ENCODE measurements at regions not wholly inside any gene's neighbourhood (a gene's known extent, or its start where the extent isn't known, plus 50 kb on each side); places are given as distances from the start of the nearest gene placed in this dataset.
A peak's percentile ranks its signal among the peaks of the same experiment; 100 is the strongest.

DNA sequence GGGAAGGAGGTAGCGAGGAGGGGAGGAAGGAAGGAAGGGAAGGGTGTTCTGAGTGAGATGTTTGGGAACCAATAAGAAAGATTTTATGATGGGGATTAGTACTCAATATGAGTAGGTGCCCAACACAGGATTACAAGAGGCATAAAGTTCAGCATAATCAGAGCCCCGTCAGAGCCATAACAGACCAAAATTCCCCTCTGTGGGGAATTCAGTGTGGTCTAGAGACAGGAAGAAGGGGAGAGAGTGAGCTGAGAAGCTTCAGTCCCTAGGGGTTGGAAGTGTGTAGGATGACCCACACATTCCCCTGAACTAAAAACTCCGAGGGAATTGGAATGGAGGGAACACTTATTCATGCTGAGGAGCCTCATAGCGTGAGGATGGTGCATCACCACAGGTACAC, 160.3 kb upstream of the SASH1 start:
- DNase-seq (ENCODE audit: low spot score), result no peak
- no peak for ATAC-seq

DNA sequence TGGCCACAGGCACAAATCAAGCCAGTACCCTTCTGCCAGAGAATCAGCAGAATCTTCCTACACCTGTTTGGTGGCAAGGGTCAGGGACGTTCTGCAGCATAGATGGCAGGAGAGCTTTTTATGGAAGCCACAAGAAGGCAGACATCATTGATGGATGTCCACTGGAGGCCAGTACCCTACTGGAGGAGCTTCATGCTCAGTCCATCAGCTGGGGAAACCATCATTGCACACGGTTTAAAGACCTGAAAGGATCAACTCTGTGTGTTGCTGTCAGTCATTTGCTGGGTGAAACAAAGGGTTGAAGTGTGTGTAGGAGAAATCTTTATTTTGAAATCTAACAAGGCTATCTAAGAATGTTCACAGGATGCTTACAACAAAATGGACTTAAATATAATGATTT, 158.9 kb upstream of the SASH1 start:
- no peak for ATAC-seq
- no peak for DNase-seq (ENCODE audit: low spot score)

DNA sequence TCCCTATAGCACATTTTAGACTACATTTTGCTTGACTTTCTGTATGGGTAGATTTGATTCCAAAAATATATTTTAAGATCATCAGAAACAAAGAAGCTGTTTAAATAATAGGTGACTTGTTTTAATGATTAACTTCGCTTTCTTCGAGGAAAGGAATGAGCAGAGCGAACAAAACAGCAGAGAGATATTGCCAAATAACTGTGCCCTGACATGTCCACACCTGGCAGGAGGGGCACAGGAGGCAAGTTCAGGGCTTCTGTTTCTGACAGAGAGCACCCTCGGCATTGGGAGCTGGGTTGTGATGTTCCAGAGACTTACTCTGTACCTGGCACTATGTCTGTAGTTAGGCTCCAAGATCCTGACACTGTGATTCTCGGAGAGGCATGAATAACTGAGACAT, 155.7 kb upstream of the SASH1 start:
- DNase-seq (ENCODE audit: low spot score) (no peak), ATAC-seq (peak; percentile 59)

DNA sequence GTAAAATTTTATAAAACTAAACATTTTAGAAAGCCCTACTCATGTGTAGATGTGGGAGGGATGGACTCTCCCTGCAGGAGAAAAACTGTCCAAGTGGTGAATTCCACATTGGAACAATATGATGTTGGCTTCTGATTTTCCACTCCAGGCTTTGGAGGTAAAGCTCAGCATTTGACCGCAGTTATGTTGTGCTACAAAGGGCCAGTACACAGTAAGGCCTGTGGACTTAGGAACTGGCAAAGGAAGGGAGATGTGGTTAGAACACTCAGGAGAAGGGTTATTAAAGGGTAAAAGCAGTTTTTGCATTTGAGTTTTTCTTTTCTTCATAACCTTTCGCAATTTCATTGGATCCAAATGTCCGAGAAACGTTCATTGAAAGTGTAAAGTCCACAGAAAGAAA, 150.3 kb upstream of the SASH1 start:
- ATAC-seq, result peak; percentile 80
- DNase-seq (ENCODE audit: low spot score), result no peak

DNA sequence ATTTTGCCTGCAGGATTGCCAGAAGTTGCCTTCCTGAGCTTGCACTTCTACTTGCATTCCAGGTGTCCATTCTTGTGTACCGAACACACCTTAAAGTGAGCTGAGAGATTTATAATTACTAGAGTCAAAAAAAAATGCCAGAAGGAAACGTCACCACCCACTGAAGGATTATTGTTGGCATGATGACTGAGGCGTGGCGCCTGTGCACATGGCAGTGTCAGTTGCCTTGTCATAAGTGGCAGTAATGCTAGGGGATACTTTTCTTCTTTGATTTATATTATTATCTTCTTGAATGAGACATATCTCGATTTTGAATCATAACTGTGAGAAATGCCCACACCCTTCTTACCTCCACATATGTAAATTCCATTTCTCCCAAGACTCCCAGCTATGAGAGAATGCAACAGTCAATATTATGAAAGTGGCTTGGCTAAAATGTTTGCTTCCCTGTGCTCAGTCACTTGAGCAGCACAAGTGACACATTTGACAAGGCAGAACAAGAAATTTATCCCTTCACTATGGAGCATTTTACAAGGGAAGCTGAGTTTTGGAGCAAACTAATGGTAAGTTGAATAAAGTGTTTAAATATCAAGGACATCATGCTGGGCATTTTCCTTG, 149.5 kb upstream of the SASH1 start:
- no peak for DNase-seq (ENCODE audit: low spot score)
- no peak for ATAC-seq

DNA sequence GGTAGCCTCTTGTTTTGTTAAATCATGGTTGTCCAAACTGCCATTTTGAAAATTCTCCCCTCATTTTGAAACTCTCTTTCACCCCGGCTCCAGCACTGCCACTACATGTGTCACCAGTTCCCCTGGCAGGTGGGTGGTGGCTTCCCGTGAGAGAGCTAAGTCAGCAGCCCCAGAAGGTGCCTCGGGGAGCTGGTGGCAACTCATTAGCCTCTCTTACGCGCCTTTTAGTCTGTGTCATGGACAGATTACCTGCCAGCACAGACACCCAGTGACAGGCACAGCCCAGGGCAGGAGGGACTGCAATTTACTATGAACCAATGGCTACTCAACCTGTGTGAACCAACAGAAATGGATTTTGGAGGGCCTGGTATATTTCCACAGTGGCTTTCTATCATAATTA, 147.1 kb upstream of the SASH1 start:
- ATAC-seq (no peak), DNase-seq (ENCODE audit: low spot score) (no peak)

DNA sequence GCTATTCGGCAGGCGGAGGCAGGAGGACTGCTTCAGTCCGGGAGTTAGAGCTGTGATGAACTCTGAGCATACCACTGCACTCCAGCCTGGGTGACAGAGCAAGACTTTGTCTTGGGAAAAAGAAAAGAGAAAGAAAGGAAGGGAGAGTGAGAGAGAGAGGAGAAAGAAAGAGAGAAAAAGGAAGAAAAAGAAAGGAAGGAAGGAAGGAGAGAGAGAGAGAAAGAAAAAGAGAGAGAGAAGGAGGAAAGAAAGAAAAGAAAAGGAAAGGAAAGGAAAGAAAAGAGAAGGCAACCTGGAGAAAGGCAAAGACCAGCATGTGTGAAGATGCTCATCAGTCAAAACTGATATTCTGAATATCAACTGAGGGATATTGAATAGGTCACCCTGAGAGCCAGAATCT, 143.1 kb upstream of the SASH1 start:
- ATAC-seq, result no peak
- DNase-seq (ENCODE audit: low spot score), result no peak

DNA sequence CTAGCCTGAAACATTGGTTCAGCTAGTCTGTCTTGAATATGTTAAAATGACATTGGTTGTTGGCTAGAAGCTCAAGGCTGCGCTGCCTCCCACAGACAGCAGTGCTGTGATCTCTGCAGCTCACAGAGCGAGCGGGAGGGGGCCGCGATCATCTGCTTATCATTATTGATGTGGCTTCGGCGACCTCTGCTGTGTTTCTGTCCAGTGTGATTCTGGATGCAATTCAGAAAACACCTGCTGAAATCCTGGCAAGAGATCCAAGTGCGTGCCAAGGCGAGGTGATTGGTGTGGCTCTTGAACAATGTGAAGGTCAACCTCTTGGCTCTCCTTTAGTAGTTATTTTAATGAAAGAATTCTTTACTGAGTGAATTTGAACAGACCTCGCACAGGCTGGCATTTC, 142.3 kb upstream of the SASH1 start:
- DNase-seq (ENCODE audit: low spot score) (no peak), ATAC-seq (peak; percentile 72)

DNA sequence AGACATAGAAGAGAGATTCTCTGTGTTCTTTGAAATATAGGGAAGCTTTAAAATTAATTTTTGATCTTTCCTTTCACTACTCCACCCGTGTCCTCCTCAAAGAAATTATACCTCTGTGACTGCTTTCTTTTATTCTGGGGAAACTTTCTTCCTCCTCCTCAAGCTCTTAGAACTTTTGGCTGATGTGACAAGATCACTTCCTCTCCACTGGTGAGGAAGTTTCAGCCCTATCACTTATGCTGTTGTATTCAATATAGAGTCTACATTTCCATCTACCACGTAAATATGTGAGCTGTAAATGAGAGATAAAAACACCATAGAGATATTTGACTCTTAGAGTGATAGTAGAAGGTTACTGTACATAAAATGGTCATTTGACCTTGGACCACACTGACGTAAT, 141.9 kb upstream of the SASH1 start:
- DNase-seq (ENCODE audit: low spot score), result no peak
- ATAC-seq, result no peak

DNA sequence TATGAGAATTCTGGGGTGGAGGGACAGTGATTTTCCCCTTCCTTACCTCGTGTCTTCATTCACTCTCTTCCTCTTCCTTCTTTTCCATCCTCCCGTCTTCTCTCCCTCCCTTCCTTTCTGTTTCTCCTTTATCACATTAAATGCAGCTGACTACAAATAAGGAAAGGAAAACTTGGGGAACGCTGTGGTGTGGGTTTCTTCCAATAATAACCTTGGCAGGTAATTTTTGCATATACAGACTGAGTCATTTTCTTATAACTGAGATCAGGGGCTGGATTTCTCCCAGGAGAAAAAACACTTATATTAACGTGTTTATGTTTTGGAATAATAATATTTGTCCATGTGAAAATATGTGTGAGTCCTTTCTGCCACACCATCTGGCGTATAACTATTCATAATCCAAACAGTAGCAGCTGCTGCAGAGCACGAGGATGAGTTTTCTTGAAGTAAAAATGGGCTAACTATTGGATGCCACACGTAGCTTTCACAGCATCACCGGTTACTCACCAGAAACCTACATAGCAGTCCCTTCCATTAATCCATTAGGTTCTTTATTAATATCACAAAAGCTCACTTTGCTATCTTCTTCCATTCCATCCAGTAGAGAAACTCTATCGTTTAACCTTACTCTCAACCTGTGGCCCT, 139.2 kb upstream of the SASH1 start:
- no peak for DNase-seq (ENCODE audit: low spot score)
- ATAC-seq, result no peak

DNA sequence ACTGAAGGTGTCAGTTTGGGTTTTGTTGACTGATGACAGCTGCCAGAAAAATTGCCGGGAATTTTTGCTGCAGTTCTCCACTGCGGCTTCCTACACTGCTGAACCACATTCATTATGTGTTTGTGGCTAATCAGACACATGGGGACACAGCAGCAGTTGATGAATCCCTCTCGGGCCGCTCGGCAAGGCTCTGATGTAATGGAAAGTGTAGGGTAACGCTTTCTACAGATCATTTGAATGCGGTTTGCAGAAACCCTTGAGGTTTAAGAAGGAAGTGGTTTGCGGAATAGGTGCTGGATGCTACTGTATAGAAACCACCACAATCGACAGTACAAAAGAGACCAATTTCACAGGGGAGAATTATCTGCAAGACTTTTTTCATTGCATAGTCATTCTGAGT, 138.7 kb upstream of the SASH1 start:
- DNase-seq (ENCODE audit: low spot score) (no peak), ATAC-seq (peak; percentile 33)

DNA sequence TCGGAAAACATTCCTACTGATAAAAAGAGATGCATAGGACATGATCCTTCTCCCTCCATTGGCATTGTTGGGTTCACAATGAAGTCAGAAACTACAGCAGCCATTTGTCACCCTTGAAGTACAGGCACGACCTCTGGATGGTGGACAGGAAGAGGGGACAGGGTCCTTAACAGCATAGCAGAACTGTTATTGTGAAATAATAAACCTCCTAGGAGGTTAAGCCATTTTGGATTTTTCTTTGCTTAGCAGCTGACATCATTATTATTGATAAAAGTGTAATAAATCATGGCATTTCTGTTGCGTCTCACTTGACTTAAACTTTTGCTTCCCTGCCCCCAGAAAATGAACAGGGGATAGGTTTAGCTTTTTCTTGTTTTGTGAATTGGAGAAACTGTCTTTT, 134.3 kb upstream of the SASH1 start:
- ATAC-seq, result no peak
- DNase-seq (ENCODE audit: low spot score), result no peak

DNA sequence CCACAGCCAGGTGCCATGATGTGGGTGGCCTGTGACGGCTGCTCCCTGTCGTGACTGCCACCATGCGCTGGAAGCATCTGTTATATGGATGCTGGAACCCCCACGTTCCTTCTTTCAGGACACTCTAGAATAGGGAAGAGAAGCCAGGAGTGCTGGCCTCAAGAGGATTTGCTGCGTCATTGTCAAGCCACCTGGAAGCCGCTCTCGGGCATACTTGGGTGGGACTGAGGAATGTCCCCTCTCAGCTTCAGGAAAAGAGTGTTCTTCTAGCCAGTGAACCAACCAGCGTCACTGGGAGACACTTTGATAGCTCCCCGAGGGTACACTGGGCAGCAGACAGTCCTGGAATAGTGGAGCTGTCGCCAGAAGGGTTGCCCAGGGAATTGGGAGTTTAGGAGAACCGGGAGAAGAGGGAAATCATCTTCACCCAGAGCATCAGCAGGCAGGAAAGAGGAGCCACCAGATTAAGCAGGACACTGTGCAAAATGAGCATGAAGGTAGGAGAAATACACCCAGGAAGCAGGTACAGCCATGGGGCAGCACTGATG, 130.8 kb upstream of the SASH1 start:
- ATAC-seq (no peak), DNase-seq (ENCODE audit: low spot score) (no peak)

DNA sequence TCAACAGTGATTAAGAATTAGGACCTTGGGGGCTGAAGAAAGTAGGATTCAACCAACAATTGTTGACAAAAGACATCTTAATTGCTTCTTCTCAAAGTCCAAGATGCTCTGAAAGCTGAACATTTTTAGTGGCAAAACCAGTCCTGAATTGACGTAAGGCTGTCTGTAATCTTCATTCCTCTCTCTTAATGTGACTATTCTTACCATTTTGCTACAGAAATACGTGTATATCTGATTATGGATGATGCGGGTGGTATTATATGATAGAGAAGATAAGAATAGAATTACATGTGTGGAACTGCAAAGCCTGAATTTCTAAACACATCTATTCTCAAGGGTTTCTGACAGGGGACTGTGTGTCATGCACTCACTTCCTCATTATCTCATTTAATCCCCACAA, 130.3 kb upstream of the SASH1 start:
- DNase-seq (ENCODE audit: low spot score), result no peak
- no peak for ATAC-seq

DNA sequence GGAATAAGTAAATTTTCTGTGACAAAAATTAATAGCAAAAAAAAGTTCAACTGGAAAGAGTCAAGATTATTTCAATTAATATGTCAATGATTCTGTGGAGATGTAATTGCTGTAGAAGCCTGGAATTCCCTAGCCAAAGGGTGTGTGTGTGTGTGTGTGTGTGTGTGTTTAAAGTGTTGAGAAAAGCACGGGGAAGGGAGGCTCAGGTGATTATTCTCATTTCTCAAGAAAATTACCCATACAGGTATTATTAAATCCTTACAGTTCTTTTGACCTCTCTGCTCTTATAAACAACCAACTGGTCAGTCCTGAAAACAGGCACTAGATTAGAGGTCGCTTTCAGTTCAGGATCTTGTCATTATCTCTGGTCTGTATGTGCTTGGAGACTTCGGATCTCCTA, 129.3 kb upstream of the SASH1 start:
- DNase-seq (ENCODE audit: low spot score), result no peak
- ATAC-seq, result no peak

DNA sequence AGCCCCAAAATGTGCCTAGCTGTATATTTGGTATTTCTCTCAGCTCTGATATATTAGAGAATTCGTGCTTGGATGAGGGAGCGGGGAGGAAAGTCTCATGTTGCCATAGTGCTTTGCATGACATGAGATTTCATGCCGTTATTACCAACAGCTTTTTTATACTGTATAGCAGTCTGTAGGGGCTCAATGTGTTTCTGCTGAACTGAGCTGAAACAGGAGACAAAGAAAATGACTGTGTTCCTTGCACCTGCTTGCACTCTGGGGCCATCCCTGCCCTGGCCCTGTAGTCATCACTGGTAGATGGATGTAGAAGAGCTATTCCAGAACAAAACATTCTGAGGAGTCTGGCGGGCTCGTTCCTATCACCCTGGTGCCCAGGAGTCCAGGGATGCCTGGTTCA, 128.0 kb upstream of the SASH1 start:
- ATAC-seq, result no peak
- DNase-seq (ENCODE audit: low spot score), result no peak

DNA sequence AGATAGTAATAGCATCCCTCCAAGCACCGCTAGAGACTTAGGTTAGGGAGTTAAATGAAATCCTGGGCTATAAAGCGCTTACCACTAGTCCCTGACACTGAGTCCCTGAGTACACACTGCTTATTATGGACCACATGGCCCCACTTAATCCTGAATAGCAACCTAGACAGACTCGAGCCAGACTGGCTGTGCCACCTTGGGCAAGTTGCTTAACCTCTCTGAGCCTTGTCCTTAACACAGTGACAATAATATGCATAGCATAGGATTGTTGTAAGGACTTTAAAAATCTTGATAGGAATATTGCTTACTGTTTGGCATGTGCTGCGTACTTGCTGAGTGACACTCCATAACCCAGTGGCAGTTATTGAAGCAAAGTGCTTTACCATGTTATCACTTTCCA, 125.6 kb upstream of the SASH1 start:
- DNase-seq (ENCODE audit: low spot score), result no peak
- no peak for ATAC-seq

DNA sequence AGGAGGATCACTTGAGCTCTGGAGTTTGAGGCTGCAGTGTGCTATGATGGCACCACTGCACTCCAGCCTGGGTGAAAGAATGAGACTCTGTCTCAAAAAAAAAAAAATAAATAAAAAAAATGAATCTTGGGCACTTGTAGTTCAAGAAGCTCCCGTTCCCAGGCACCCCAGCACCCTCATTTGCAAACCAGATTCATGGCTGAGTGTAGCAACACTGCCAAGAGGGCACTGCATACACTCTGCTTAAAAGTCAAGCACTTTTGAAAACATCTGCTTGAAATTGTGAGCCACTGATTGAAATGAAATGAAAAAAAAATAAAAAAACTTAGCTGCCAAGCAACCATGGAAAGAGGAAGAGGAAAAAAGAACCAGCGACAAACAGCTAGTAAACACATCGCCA, 124.7 kb upstream of the SASH1 start:
- DNase-seq (ENCODE audit: low spot score), result no peak
- ATAC-seq, result no peak

DNA sequence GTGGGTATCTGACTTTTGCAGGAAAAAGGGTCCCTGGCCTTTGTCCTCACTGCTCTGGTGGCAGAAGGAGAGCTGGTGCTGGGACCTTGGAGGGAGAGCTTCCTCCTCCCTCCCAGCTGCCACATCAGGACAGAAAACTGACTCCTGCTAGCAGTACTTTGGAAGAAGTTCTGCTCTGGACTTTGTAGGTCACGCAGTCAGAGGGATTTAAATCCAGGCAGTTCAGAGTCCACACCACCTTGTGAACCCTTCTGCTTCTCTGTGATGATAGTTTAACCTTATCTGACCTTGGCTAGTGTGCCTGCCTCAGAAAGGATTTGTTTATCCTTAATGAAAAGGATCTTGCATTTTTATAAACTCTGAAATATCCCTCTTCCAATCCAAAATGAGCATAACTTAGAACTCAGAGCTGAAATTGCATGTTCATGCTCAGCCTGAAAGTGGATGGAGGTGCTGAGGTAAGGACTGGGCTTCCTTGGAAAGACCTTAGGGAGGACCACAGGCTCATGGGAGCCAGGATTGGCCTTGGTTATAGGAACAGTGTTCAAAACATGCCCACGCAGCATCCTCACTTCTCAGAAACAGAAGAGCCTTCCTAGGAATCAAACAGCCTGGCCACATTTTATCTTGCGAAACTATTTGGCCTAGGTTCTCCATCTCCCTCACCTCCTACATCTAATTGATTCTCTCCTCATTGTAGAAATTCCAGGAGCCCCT, 123.9 kb upstream of the SASH1 start:
- DNase-seq (ENCODE audit: low spot score) (peak; percentile 49), ATAC-seq (peak; percentile 97)

DNA sequence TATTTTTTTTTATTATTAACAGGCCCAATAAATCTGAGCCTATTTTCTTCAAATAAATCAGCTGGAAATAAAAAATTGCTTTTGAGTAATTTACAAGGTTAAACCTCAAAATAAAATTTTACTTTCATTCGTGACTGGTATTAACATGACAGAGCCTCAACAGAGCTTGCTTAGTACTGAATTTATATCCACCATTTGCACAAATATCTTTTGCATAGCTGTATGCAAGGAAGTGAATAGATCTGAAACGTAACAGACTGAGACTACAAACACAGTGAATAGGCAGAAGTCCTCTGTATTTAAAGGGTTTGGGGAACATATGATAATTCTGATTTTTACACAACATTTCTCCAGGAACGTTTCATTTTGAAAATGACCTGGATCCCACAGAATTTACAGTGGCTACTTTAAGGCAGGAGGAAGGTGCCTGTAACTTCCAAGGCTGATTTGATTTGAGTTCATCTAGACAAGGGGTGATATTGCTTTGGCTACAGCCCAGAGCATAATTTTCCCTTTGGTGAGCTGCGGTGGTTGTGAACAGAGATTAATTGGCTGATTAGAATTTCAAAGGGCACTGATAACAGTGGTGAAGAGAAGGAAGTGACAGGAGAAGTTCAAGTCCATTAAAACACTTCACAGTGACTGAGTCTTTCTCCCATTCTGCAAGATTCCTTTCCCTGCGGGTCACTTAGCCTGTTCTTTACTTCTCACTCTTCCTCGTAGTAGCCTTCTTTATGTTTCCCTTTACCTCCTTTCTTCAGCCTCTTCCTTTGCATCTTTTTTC, 121.2 kb upstream of the SASH1 start:
- no peak for ATAC-seq
- no peak for DNase-seq (ENCODE audit: low spot score)

DNA sequence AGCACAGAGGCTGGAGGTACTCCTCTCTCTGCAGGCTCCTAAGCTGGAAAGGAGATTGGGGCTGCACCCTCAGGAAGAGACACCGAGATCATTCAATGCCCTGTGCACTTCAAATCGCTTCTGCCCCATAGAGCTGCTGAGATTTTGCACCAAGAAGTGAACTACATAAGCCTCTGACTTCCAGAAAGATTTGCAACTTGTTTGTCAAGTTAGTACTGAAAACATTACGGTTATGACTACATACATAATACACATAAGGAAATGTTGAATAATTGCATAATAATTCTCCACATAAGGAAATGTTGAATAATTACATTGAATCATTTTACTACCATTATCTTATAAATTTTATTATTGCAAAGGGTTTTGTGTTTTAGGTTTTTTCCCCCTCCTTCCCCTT, 120.3 kb upstream of the SASH1 start:
- no peak for DNase-seq (ENCODE audit: low spot score)
- ATAC-seq, result no peak

DNA sequence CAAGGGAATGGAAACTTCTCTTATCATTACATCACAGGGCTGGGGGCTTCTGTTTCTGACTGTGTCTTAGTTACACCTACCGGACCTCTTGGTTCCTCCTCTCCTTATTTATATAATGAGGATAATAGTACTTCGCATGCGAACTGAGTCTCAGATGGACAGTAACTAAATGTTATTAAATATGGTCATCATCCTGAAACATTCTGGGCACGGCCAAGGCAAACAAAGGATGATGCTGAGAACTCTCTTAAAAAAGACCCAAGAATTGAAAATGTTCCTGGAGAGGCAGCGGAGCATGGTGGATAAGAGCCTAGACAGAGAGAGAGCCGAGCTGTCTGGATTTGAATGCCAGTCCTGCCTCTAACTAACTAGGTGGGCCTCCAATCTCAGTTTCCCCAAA, 119.8 kb upstream of the SASH1 start:
- DNase-seq (ENCODE audit: low spot score), result no peak
- ATAC-seq, result no peak
